ENCODE measurements at regions not wholly inside any gene's neighbourhood (a gene's known extent, or its start where the extent isn't known, plus 50 kb on each side); places are given as distances from the start of the nearest gene placed in this dataset.

DNA sequence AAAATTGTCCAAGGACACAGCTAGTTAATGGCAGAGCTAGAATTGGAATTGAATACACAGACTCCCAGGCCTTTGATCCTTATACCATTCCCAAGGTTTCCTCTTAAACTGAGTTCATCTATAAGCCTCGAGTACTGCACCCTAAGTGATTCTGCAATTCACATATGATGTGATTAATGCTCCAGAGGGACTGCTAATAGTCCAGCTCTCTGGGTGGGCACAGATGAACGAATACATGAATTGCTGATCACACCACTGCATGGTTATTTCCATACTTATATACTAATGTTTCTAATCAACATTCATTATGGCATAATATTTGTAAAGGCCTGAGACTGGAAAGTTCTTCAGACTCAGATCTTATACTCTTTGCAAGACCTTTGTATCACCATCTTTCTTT is 101.8 kb downstream of the NUFIP1 start:
- ATAC-seq (replicated peaks in 1 of 2), result no peak

DNA sequence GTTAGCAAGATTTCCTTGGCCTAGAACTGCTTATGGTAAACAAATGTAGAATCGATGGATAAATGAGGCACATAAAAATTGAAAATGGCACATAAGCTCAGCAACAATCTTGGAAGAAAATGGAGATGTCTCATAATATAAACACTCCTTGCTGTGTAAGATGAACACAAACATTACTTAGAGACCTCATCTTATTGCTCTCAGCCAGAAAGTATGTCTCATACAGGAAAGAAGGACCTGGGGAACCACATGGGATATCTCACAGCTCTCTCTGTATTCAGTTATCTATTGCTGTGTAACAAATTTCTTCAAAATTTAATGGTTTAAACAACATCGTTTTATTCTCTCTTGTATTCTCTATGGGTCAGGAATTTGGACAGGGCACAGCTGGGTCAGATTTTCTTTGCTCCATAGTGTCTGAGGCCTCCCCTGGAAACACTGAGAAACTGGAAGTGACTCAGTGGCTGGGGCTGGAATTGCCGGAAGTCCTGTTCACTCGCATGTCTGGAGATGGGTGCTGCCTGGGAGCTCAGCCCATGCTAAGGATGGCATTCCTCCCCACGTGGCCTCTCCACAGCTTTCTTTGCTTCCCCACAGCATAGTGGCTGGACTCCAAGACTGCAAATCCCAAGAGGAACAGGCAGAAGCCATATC is 105.1 kb downstream of the NUFIP1 start:
- Mint-ChIP-seq H3K4me1 (ENCODE audit: low read depth) (no peaks in the 10 kb centered on the region), H3K9me3 (no peaks in the 10 kb centered on the region), H3K4me3 (no peak overlapping the region), H3K27me3 (ENCODE audit: low read depth) (peaks cover 6% of the 10 kb centered on the region), H3K36me3 (ENCODE audit: insufficient read depth in 2 of 2) (no peaks in the 10 kb centered on the region), H3K27ac (no peak overlapping the region)
- ATAC-seq (replicated peaks in 1 of 2) (no peak), DNase-seq (no peak)

More for the DNA sequence above, 101.8 kb downstream of the NUFIP1 start:
- Mint-ChIP-seq H3K27ac (no peak overlapping the region), H3K9me3 (no peaks in the 10 kb centered on the region), H3K36me3 (ENCODE audit: insufficient read depth in 2 of 2) (no peaks in the 10 kb centered on the region), H3K27me3 (ENCODE audit: low read depth) (peaks cover 6% of the 10 kb centered on the region), H3K4me3 (no peak overlapping the region), H3K4me1 (ENCODE audit: low read depth) (no peaks in the 10 kb centered on the region)
- no peak for DNase-seq

DNA sequence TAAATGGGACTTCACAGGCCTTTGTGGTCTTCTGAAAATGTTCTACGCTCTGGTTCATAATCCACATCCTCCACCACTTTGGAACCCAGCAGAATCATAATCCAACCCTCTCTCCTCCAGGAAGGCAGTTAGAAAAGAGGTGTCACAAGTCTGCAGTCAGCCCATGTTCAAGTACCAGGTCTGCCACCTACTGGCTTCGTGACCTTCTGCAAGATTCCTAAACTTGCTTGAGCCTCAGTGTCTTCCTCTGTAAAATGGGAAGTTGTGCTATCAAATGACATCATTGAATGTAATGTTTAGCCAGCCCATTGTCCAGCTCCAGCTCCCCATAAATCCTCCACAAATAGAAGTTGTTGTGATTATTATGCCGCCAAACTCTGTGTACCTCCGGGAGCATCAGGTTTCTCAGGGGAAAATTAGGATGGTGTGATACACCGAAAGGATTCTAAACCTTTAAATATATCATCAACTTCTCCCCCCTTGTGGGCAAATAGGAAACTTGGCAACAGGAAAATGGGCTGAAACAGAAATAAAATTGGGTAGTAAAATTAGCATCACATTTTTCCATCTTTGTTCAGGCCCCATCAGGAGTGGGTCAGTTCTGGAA is 109.7 kb downstream of the NUFIP1 start:
- no peak overlapping the region for H3K27ac Mint-ChIP-seq
- peaks cover 6% of the 10 kb centered on the region for H3K4me1 Mint-ChIP-seq (ENCODE audit: low read depth)
- H3K27me3 Mint-ChIP-seq (ENCODE audit: low read depth), result peaks cover 14% of the 10 kb centered on the region
- no peak for ATAC-seq (replicated peaks in 1 of 2)
- H3K36me3 Mint-ChIP-seq (ENCODE audit: insufficient read depth in 2 of 2), result no peaks in the 10 kb centered on the region
- no peak overlapping the region for H3K4me3 Mint-ChIP-seq
- H3K9me3 Mint-ChIP-seq, result peaks cover 0 to 5% of the 10 kb centered on the region in 2 donors
- peak; percentile 7 to 14 for DNase-seq

GRCh38 chr13:44876782-44877324 is 112.4 kb downstream of the NUFIP1 start:
- DNase-seq, result peak; percentile 4 to 13
- Mint-ChIP-seq H3K4me1 (ENCODE audit: low read depth) (peaks cover 6% of the 10 kb centered on the region), H3K36me3 (ENCODE audit: insufficient read depth in 2 of 2) (no peaks in the 10 kb centered on the region), H3K27me3 (ENCODE audit: low read depth) (peaks cover 18% of the 10 kb centered on the region), H3K27ac (no peak overlapping the region), H3K9me3 (peaks cover 0 to 5% of the 10 kb centered on the region in 2 donors), H3K4me3 (no peak overlapping the region)
- no peak for ATAC-seq (replicated peaks in 1 of 2)

DNA sequence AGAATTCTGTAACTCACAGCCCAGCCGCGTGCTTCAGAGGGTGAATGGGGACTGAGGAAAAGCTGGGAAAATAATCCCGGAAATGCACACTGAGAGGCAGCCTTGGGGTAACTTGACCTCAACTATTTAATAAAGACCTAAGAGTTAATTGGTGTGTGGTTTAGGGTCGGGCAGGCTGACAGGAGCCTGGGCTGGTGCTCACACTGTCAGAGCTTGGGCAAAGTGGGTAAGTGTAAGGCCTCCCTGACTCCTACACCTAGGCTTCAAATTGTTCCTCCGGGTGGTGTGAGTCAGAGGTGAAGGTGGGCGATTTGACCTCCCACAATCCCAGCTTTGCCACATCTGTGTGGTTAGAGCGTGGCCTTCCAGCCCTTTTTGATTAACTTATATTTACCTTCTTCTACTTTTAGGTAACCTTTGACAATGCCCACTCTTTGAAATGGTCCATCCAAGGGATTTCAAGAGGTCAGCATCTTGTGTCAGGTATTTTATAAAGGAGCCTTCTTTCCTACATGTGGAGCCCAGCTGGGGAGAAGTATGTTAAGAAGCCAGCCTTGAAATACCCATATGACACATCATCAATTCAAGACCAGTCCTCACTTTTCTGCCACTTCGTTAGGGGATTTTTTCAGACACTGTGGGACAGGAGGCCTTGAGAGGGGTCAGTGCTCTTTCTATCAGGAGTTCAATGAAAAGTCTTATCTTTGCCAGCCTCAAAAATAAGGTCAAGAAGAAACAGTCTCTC is 114.2 kb downstream of the NUFIP1 start:
- H3K36me3 Mint-ChIP-seq (ENCODE audit: insufficient read depth in 2 of 2), result no peaks in the 10 kb centered on the region
- peaks cover 24% of the 10 kb centered on the region for H3K27me3 Mint-ChIP-seq (ENCODE audit: low read depth)
- H3K27ac Mint-ChIP-seq, result no peak overlapping the region
- peaks cover 0 to 5% of the 10 kb centered on the region in 2 donors for H3K9me3 Mint-ChIP-seq
- peaks cover 6% of the 10 kb centered on the region for H3K4me1 Mint-ChIP-seq (ENCODE audit: low read depth)
- ATAC-seq (replicated peaks in 1 of 2) (no peak), DNase-seq (no peak)
- no peak overlapping the region for H3K4me3 Mint-ChIP-seq

DNA sequence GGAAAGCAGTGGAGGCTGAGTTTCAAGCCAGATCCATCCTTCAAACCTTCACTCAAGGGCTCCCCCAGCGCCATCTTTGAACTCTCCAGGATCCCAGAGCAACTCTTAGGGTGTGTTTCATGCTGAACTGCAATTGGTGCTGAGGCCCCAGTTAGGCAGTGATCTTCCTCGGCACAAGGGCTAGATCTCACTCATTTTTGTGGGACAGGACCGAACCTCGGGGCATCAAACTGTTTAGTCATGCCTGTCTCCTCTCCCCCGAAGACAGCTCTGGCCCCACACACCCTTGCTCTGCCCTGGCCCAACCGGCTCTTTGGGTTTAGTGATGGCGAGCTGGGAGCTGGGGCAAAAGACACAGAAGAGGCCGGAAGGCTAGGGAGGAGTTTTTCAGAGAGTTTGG is 115.1 kb downstream of the NUFIP1 start:
- H3K9me3 Mint-ChIP-seq, result peaks cover 0 to 5% of the 10 kb centered on the region in 2 donors
- no peak overlapping the region for H3K4me3 Mint-ChIP-seq
- no peaks in the 10 kb centered on the region for H3K36me3 Mint-ChIP-seq (ENCODE audit: insufficient read depth in 2 of 2)
- ATAC-seq (replicated peaks in 1 of 2) (no peak), DNase-seq (no peak)
- H3K27ac Mint-ChIP-seq, result no peak overlapping the region
- H3K27me3 Mint-ChIP-seq (ENCODE audit: low read depth), result peaks cover 25% of the 10 kb centered on the region
- H3K4me1 Mint-ChIP-seq (ENCODE audit: low read depth), result peaks cover 6% of the 10 kb centered on the region

DNA sequence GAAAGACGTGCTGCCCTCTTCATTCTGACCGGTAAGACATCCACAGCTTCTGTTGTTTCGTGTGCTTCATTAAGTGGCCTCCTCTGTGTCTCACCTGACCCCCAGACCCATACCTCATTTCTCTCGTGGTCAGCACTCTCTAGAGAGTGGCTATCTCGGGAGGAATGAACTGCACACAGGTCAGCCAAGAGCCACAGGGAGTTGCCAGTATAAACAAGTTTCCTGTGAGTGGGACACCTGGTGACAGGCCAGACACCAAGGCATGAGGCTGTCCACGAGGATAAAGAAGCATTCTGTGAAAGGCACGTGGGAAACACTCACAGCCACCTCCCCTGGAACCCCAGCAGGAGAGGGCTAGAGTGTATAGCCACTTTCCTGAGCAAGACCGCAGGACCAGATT is 115.8 kb downstream of the NUFIP1 start:
- no peak for DNase-seq
- peaks cover 6% of the 10 kb centered on the region for H3K4me1 Mint-ChIP-seq (ENCODE audit: low read depth)

GRCh38 chr13:44872751-44873150 is 116.5 kb downstream of the NUFIP1 start:
- Mint-ChIP-seq H3K27me3 (ENCODE audit: low read depth) (peaks cover 12% of the 10 kb centered on the region), H3K9me3 (peaks cover 0 to 5% of the 10 kb centered on the region in 2 donors), H3K4me1 (ENCODE audit: low read depth) (peaks cover 6% of the 10 kb centered on the region), H3K4me3 (no peak overlapping the region), H3K36me3 (ENCODE audit: insufficient read depth in 2 of 2) (no peaks in the 10 kb centered on the region), H3K27ac (no peak overlapping the region)
- ATAC-seq (replicated peaks in 1 of 2), result no peak
- no peak for DNase-seq

More for the DNA sequence above, 115.8 kb downstream of the NUFIP1 start:
- Mint-ChIP-seq H3K36me3 (ENCODE audit: insufficient read depth in 2 of 2) (no peaks in the 10 kb centered on the region), H3K9me3 (peaks cover 0 to 5% of the 10 kb centered on the region in 2 donors), H3K4me3 (no peak overlapping the region), H3K27me3 (ENCODE audit: low read depth) (peaks cover 19% of the 10 kb centered on the region), H3K27ac (no peak overlapping the region)
- ATAC-seq (replicated peaks in 1 of 2), result no peak

DNA sequence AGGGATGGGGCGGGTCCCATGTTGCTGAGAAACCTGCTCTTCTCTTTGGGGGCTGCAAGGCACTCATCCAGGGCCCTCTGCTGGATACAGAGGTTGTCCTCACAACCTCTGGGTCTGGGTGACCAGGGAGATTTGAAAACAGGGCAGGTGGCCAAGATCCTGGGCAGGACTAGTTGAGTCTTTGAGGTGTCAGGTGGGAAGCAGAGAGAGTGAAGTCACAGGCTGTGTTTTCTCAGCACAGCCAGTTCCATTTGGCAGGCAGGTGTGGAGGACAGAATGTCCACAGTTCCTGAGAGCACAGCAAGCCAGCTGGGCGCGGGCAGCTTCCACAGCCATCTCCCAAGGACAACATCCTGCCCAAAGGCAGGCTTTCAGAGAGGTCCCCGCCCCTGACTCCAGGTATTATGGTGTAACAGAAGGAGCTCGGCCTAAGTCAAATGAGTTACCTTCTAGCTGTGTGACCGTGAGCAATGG is 118.8 kb downstream of the NUFIP1 start:
- H3K4me1 Mint-ChIP-seq (ENCODE audit: low read depth), result peaks cover 6% of the 10 kb centered on the region
- ATAC-seq (replicated peaks in 1 of 2), result no peak
- no peak overlapping the region for H3K27ac Mint-ChIP-seq
- peaks cover 3% of the 10 kb centered on the region in 2 donors for H3K9me3 Mint-ChIP-seq
- peaks cover 19% of the 10 kb centered on the region for H3K27me3 Mint-ChIP-seq (ENCODE audit: low read depth)
- H3K36me3 Mint-ChIP-seq (ENCODE audit: insufficient read depth in 2 of 2), result peaks cover 0 to 5% of the 10 kb centered on the region in 2 donors
- DNase-seq, result no peak
- no peak overlapping the region for H3K4me3 Mint-ChIP-seq

DNA sequence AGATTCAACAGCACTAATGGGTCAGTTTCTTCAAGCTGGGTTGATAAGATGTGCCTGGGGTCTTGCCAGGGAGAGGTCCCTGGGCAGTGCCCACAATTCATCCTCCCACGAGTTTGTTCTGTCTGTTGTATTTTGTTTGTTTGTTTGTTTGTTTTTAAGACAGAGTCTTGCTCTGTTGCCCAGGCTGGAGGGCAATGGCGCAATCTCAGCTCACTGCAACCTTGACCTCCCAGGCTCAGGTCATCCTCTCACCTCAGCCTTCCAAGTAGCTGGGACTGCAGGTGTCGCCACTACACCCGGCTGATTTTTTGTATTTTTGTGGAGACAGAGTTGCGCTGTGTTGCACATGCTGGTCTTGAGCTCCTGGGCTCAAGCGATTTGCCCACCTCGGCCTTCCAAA is 120.1 kb downstream of the NUFIP1 start:
- Mint-ChIP-seq H3K27me3 (ENCODE audit: low read depth) (peaks cover 25% of the 10 kb centered on the region), H3K9me3 (peaks cover 3% of the 10 kb centered on the region in 2 donors), H3K4me3 (no peak overlapping the region), H3K36me3 (ENCODE audit: insufficient read depth in 2 of 2) (peaks cover 0 to 5% of the 10 kb centered on the region in 2 donors), H3K27ac (no peak overlapping the region), H3K4me1 (ENCODE audit: low read depth) (no peaks in the 10 kb centered on the region)
- no peak for DNase-seq
- ATAC-seq (replicated peaks in 1 of 2), result no peak

DNA sequence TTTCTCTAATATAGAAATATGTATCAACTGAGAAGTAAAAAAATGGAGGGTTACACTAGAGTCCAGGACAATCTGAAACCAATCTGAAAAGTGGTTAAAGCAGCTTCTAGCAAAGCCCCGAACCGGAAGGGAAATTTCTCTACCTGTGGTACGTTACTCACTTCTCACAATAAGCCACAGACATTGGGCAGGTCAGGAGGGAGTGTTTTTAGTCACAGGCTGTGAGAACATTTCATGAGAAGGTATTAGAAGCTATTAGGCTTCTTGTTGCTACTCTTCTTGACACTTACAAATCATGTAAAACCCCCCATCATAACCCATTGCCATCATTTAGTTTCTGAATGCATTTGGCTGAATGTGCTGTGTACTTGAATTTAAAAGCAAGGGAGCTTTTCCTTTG is 120.9 kb downstream of the NUFIP1 start:
- no peaks in the 10 kb centered on the region for H3K4me1 Mint-ChIP-seq (ENCODE audit: low read depth)
- H3K36me3 Mint-ChIP-seq (ENCODE audit: insufficient read depth in 2 of 2), result peaks cover 0 to 5% of the 10 kb centered on the region in 2 donors
- H3K4me3 Mint-ChIP-seq, result no peak overlapping the region
- peak; percentile 68 to 70 for ATAC-seq (replicated peaks in 1 of 2)
- DNase-seq, result peak; percentile 12 to 23
- H3K27ac Mint-ChIP-seq, result no peak overlapping the region
- peaks cover 25% of the 10 kb centered on the region for H3K27me3 Mint-ChIP-seq (ENCODE audit: low read depth)
- peaks cover 3% of the 10 kb centered on the region in 2 donors for H3K9me3 Mint-ChIP-seq

GRCh38 chr13:44867825-44868224 is 121.4 kb downstream of the NUFIP1 start:
- peaks cover 25% of the 10 kb centered on the region for H3K27me3 Mint-ChIP-seq (ENCODE audit: low read depth)
- H3K4me3 Mint-ChIP-seq, result no peak overlapping the region
- H3K9me3 Mint-ChIP-seq, result peaks cover 3% of the 10 kb centered on the region in 2 donors
- no peak for DNase-seq
- no peak overlapping the region for H3K27ac Mint-ChIP-seq
- no peaks in the 10 kb centered on the region for H3K4me1 Mint-ChIP-seq (ENCODE audit: low read depth)
- peaks cover 0 to 5% of the 10 kb centered on the region in 2 donors for H3K36me3 Mint-ChIP-seq (ENCODE audit: insufficient read depth in 2 of 2)
- no peak for ATAC-seq (replicated peaks in 1 of 2)

- no peak overlapping the region for H3K27ac Mint-ChIP-seq
- DNase-seq (no peak), ATAC-seq (replicated peaks in 1 of 2) (no peak)
- H3K4me3 Mint-ChIP-seq, result no peak overlapping the region
- peaks cover 18% of the 10 kb centered on the region for H3K27me3 Mint-ChIP-seq (ENCODE audit: low read depth)
- H3K4me1 Mint-ChIP-seq (ENCODE audit: low read depth), result no peaks in the 10 kb centered on the region
- peaks cover 3% of the 10 kb centered on the region in 2 donors for H3K9me3 Mint-ChIP-seq
- peaks cover 0 to 5% of the 10 kb centered on the region in 2 donors for H3K36me3 Mint-ChIP-seq (ENCODE audit: insufficient read depth in 2 of 2)
These were observed 122.8 kb downstream of the NUFIP1 start for GRCh38 chr13:44866411-44866911.
